HEK293 (cell line): ENCODE measurements at regions not wholly inside any gene's neighbourhood (a gene's known extent, or its start where the extent isn't known, plus 50 kb on each side); places are given as distances from the start of the nearest gene placed in this dataset.

Source experiments
- CTCF ChIP-seq: fragments of 450-650 bp; formaldehyde crosslinking; IDR thresholded peaks from 2 replicates; pipeline ENCODE4 v1.5.1; 2016; ENCODE audit warnings: missing biosample characterization, missing genetic modification characterization
- ZBTB44 ChIP-seq: fragments of 450-650 bp; IDR thresholded peaks from 2 replicates; pipeline ENCODE4 v1.5.1; 2018; ENCODE audit warnings: missing biosample characterization, mild to moderate bottlenecking, missing genetic modification characterization
- ZNF16 ChIP-seq: fragments of 450-650 bp; formaldehyde crosslinking; IDR thresholded peaks from 2 replicates; pipeline ENCODE4 v1.5.1; 2016; ENCODE audit warnings: low read depth, missing biosample characterization, missing genetic modification characterization
- ZNF843 ChIP-seq: fragments of 450-650 bp; formaldehyde crosslinking; IDR thresholded peaks from 2 replicates; pipeline ENCODE4 v1.5.1; 2016; ENCODE audit warnings: missing biosample characterization, missing genetic modification characterization
- TF ChIP-seq, protein P1 (sequence below): fragments of 450-650 bp; formaldehyde crosslinking; optimal IDR thresholded peaks from 2 replicates; pipeline ENCODE3; 2016; ENCODE audit warnings: missing biosample characterization, mild to moderate bottlenecking, missing genetic modification characterization

DNA sequence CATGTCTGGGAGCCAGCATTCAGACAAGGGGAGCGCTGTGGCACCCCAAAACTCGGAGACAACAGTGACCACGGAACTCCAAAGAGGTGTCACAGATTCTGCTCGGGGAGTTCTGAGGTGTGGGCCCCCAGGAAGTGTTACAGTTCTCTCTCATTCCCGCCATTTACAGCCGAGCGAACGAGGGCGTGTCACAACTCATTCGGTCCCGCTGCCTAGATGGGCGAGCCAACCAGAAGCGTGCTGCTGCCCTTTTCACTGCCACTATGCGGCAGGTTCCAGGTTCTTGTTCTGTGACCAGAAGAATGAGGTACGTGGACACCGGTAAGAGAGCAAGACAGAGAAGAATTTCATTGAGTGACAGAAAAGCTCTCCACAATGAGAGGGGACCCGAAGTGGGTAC is 1370.6 kb upstream of the AGA start:
- no peak for TF ChIP-seq CTCF (tag by site-specific recombination)
- no peak for TF ChIP-seq ZBTB44 (tag by site-specific recombination)
- TF ChIP-seq ZNF843 (tag by site-specific recombination): no peak
- TF ChIP-seq ZNF16 (tag by site-specific recombination): no peak
- TF ChIP-seq, protein P1, sequence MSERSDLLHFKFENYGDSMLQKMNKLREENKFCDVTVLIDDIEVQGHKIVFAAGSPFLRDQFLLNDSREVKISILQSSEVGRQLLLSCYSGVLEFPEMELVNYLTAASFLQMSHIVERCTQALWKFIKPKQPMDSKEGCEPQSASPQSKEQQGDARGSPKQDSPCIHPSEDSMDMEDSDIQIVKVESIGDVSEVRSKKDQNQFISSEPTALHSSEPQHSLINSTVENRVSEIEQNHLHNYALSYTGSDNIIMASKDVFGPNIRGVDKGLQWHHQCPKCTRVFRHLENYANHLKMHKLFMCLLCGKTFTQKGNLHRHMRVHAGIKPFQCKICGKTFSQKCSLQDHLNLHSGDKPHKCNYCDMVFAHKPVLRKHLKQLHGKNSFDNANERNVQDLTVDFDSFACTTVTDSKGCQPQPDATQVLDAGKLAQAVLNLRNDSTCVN (tag by site-specific recombination): no peak
